NCI-H226 (cell line): ENCODE measurements at regions not wholly inside any gene's neighbourhood (a gene's known extent, or its start where the extent isn't known, plus 50 kb on each side); places are given as distances from the start of the nearest gene placed in this dataset.
A peak's percentile ranks its signal among the peaks of the same experiment; 100 is the strongest.

Source experiments
- DNase-seq: peaks from one replicate; pipeline ENCODE4 v3.0.0-alpha.2; 2015

GRCh38 chrX:42725196-42725595, 52.8 kb downstream of the PPP1R2C start:
- no peak for DNase-seq

- DNase-seq = no peak
Measured at GRCh38 chrX:42720209-42720608, 57.8 kb downstream of the PPP1R2C start.

GRCh38 chrX:42715701-42716262, 62.2 kb downstream of the PPP1R2C start:
- no peak for DNase-seq

GRCh38 chrX:42714981-42715700, 62.8 kb downstream of the PPP1R2C start:
- DNase-seq = no peak

GRCh38 chrX:42710452-42710851, 67.5 kb downstream of the PPP1R2C start:
- no peak for DNase-seq

GRCh38 chrX:42708222-42708621, 69.7 kb downstream of the PPP1R2C start:
- DNase-seq = no peak

GRCh38 chrX:42707742-42708141, 70.2 kb downstream of the PPP1R2C start:
- no peak for DNase-seq

- DNase-seq = no peak
Measured at GRCh38 chrX:42704454-42704853, 73.5 kb downstream of the PPP1R2C start.

- DNase-seq = no peak
Measured at GRCh38 chrX:42697544-42697943, 80.4 kb downstream of the PPP1R2C start.

- no peak for DNase-seq
Measured at GRCh38 chrX:42696536-42697124, 81.3 kb downstream of the PPP1R2C start.

GRCh38 chrX:42695800-42696358, 82.1 kb downstream of the PPP1R2C start:
- no peak for DNase-seq

GRCh38 chrX:42694260-42694815, 83.6 kb downstream of the PPP1R2C start:
- DNase-seq = no peak

- DNase-seq = no peak
Measured at GRCh38 chrX:42691196-42691595, 86.8 kb downstream of the PPP1R2C start.

- DNase-seq = no peak
Measured at GRCh38 chrX:42686706-42687105, 91.3 kb downstream of the PPP1R2C start.

GRCh38 chrX:42686296-42686695, 91.7 kb downstream of the PPP1R2C start:
- DNase-seq = no peak

- DNase-seq = no peak
Measured at GRCh38 chrX:42684065-42684464, 93.9 kb downstream of the PPP1R2C start.

- peak; percentile 31 for DNase-seq
Measured at GRCh38 chrX:42680666-42681065, 97.3 kb downstream of the PPP1R2C start.

- DNase-seq = peak; percentile 44
Measured at GRCh38 chrX:42678133-42678532, 99.8 kb downstream of the PPP1R2C start.

- peak; percentile 40 for DNase-seq
Measured at GRCh38 chrX:42673301-42673810, 104.6 kb downstream of the PPP1R2C start.

GRCh38 chrX:42664680-42665079, 113.3 kb downstream of the PPP1R2C start:
- DNase-seq = no peak

GRCh38 chrX:42628471-42628870, 149.5 kb downstream of the PPP1R2C start:
- DNase-seq = no peak

- DNase-seq = no peak
Measured at GRCh38 chrX:42627891-42628290, 150.1 kb downstream of the PPP1R2C start.

GRCh38 chrX:42624524-42624923, 153.4 kb downstream of the PPP1R2C start:
- no peak for DNase-seq

- no peak for DNase-seq
Measured at GRCh38 chrX:42619068-42619467, 158.9 kb downstream of the PPP1R2C start.
